ENCODE measurements at regions not wholly inside any gene's neighbourhood (a gene's known extent, or its start where the extent isn't known, plus 50 kb on each side); places are given as distances from the start of the nearest gene placed in this dataset.
"Not testable (repeated sequence)": the region's sequence is repeated elsewhere in the genome, so short reads cannot be mapped to it uniquely, and the experiment has no call there.

- H3K27ac ChIP-seq: no peak overlapping the region
- TF ChIP-seq CTCF (conservative IDR thresholded peaks at IDR 0.05): no peak
These were observed 56.7 kb upstream of the RAB6C start for GRCh38 chr2:129922571-129923264.

GRCh38 chr2:129923265-129924091, 56.0 kb upstream of the RAB6C start:
- TF ChIP-seq CTCF (conservative IDR thresholded peaks at IDR 0.05): peak; percentile 58
- no peak overlapping the region for H3K27ac ChIP-seq

GRCh38 chr2:129924115-129924514, 55.4 kb upstream of the RAB6C start:
- not testable (repeated sequence) for H3K27ac ChIP-seq
- TF ChIP-seq CTCF (conservative IDR thresholded peaks at IDR 0.05): 0 out of 2 replicates have a peak, but pooled peaks have one; percentile 10

- no peak overlapping the region for H3K27ac ChIP-seq
- no peak for TF ChIP-seq CTCF (conservative IDR thresholded peaks at IDR 0.05)
These were observed 54.1 kb upstream of the RAB6C start for GRCh38 chr2:129925381-129925780.

- H3K27ac ChIP-seq: no peak overlapping the region
- TF ChIP-seq CTCF (conservative IDR thresholded peaks at IDR 0.05): no peak
These were observed 51.8 kb upstream of the RAB6C start for GRCh38 chr2:129927696-129928095.

- no peak overlapping the region for H3K27ac ChIP-seq
- TF ChIP-seq CTCF (conservative IDR thresholded peaks at IDR 0.05): no peak
These were observed 49.9 kb upstream of the RAB6C start for GRCh38 chr2:129929321-129930290.

Data from VCaP (cell line).